ENCODE measurements at regions not wholly inside any gene's neighbourhood (a gene's known extent, or its start where the extent isn't known, plus 50 kb on each side); places are given as distances from the start of the nearest gene placed in this dataset.

DNA sequence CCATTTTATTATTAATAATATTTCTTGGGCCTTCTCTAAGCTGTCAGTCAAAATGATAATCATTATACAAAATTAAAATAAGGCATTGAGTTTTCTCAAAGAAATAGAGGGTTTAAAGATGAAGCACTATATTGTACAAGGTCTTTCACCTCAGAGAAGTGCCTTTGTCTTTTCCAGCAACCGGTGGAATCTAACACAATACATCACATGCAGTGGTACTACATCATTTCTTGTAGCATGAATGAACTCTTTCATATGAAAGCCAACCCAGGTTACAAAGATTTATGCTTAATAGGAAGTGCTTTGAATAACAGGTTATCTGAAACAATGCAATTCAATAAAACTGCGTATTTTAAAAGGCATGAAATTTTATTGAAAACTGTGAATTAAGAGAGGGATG lies 1620.8 kb downstream of the PCDH9 start:
- Histone ChIP-seq H4K20me1 (ENCODE audit: insufficient read depth, low read length) (no peaks in the 10 kb centered on the region), H3K36me3 (replicated peaks; ENCODE audit: low read depth, low read length) (no peaks in the 10 kb centered on the region), H3K27me3 (ENCODE audit: low read depth, low read length) (no peaks in the 10 kb centered on the region), H3K27ac (ENCODE audit: low read length) (no peak overlapping the region), H3K9me3 (ENCODE audit: insufficient read depth, low read length) (no peaks in the 10 kb centered on the region), H3K4me3 (ENCODE audit: low read length) (no peak overlapping the region), H3K4me1 (ENCODE audit: low read length) (no peaks in the 10 kb centered on the region), H3K79me2 (ENCODE audit: low read length) (no peaks in the 10 kb centered on the region), H3K4me2 (ENCODE audit: low read length) (no peak overlapping the region), H2AFZ (ENCODE audit: low read depth, low read length) (no peak overlapping the region), H3K9ac (ENCODE audit: low read length) (no peak overlapping the region)
- TF ChIP-seq CTCF (IDR thresholded peaks at IDR 0.05; ENCODE audit: low read depth, low read length) (no peak), EZH2phosphoT487 (IDR thresholded peaks at IDR 0.05; ENCODE audit: low read depth) (no peak)

GRCh38 chr13:65606622-65607021 lies 1623.5 kb downstream of the PCDH9 start:
- no peaks in the 10 kb centered on the region for H4K20me1 ChIP-seq (ENCODE audit: insufficient read depth, low read length)

GRCh38 chr13:65605396-65605795 lies 1624.7 kb downstream of the PCDH9 start:
- Histone ChIP-seq H3K4me1 (ENCODE audit: low read length) (no peaks in the 10 kb centered on the region), H2AFZ (ENCODE audit: low read depth, low read length) (no peak overlapping the region), H3K27me3 (ENCODE audit: low read depth, low read length) (no peaks in the 10 kb centered on the region), H4K20me1 (ENCODE audit: insufficient read depth, low read length) (no peaks in the 10 kb centered on the region), H3K4me2 (ENCODE audit: low read length) (no peak overlapping the region), H3K27ac (ENCODE audit: low read length) (no peak overlapping the region), H3K36me3 (replicated peaks; ENCODE audit: low read depth, low read length) (no peaks in the 10 kb centered on the region), H3K9ac (ENCODE audit: low read length) (no peak overlapping the region), H3K4me3 (ENCODE audit: low read length) (no peak overlapping the region), H3K9me3 (ENCODE audit: insufficient read depth, low read length) (no peaks in the 10 kb centered on the region), H3K79me2 (ENCODE audit: low read length) (no peaks in the 10 kb centered on the region)
- TF ChIP-seq EZH2phosphoT487 (IDR thresholded peaks at IDR 0.05; ENCODE audit: low read depth) (no peak), CTCF (IDR thresholded peaks at IDR 0.05; ENCODE audit: low read depth, low read length) (no peak)

More at GRCh38 chr13:65606622-65607021, 1623.5 kb downstream of the PCDH9 start:
- Histone ChIP-seq H3K4me3 (ENCODE audit: low read length) (no peak overlapping the region), H3K9me3 (ENCODE audit: insufficient read depth, low read length) (no peaks in the 10 kb centered on the region), H3K27me3 (ENCODE audit: low read depth, low read length) (no peaks in the 10 kb centered on the region), H2AFZ (ENCODE audit: low read depth, low read length) (no peak overlapping the region), H3K4me1 (ENCODE audit: low read length) (no peaks in the 10 kb centered on the region), H3K9ac (ENCODE audit: low read length) (no peak overlapping the region), H3K79me2 (ENCODE audit: low read length) (no peaks in the 10 kb centered on the region), H3K36me3 (replicated peaks; ENCODE audit: low read depth, low read length) (no peaks in the 10 kb centered on the region), H3K4me2 (ENCODE audit: low read length) (no peak overlapping the region), H3K27ac (ENCODE audit: low read length) (no peak overlapping the region)
- TF ChIP-seq CTCF (IDR thresholded peaks at IDR 0.05; ENCODE audit: low read depth, low read length): no peak
- TF ChIP-seq EZH2phosphoT487 (IDR thresholded peaks at IDR 0.05; ENCODE audit: low read depth): no peak

- Histone ChIP-seq H3K4me3 (ENCODE audit: low read length) (no peak overlapping the region), H2AFZ (ENCODE audit: low read depth, low read length) (no peak overlapping the region), H3K4me1 (ENCODE audit: low read length) (no peaks in the 10 kb centered on the region), H4K20me1 (ENCODE audit: insufficient read depth, low read length) (no peaks in the 10 kb centered on the region), H3K9me3 (ENCODE audit: insufficient read depth, low read length) (no peaks in the 10 kb centered on the region), H3K79me2 (ENCODE audit: low read length) (no peaks in the 10 kb centered on the region), H3K27me3 (ENCODE audit: low read depth, low read length) (no peaks in the 10 kb centered on the region), H3K36me3 (replicated peaks; ENCODE audit: low read depth, low read length) (no peaks in the 10 kb centered on the region), H3K9ac (ENCODE audit: low read length) (no peak overlapping the region), H3K4me2 (ENCODE audit: low read length) (no peak overlapping the region), H3K27ac (ENCODE audit: low read length) (no peak overlapping the region)
- no peak for TF ChIP-seq EZH2phosphoT487 (IDR thresholded peaks at IDR 0.05; ENCODE audit: low read depth)
- no peak for TF ChIP-seq CTCF (IDR thresholded peaks at IDR 0.05; ENCODE audit: low read depth, low read length)
Measured at GRCh38 chr13:65603160-65603559, 1627.0 kb downstream of the PCDH9 start.
